HepG2 (cell line): ENCODE measurements at regions not wholly inside any gene's neighbourhood (a gene's known extent, or its start where the extent isn't known, plus 50 kb on each side); places are given as distances from the start of the nearest gene placed in this dataset.
A peak's percentile ranks its signal among the peaks of the same experiment; 100 is the strongest.

Source experiments
- AGO2 ChIP-seq: fragments of 200-400 bp; formaldehyde crosslinking; optimal IDR thresholded peaks from 2 replicates; pipeline ENCODE3; 2017; ENCODE audit warnings: mild to moderate bottlenecking, low read depth, low read length, moderate library complexity
- ATRX ChIP-seq: sonication (generic); formaldehyde crosslinking; IDR thresholded peaks from 2 replicates; pipeline ENCODE4 v1.4.0; 2020; ENCODE audit warnings: missing genetic modification reagents, borderline replicate concordance
- BHLHE40 ChIP-seq: IDR thresholded peaks from 2 replicates; pipeline ENCODE4 v1.6.1; 2011; ENCODE audit warnings: low read length, improper control_type of control experiment
- FOSL2 ChIP-seq: sonication (generic); formaldehyde crosslinking; IDR thresholded peaks from 2 replicates; pipeline ENCODE4 v1.4.0; 2020; ENCODE audit warnings: missing genetic modification reagents
- HNRNPK ChIP-seq: fragments of 200-400 bp; formaldehyde crosslinking; IDR thresholded peaks from 2 replicates; pipeline ENCODE4 v1.6.1; 2018; ENCODE audit warnings: low read length, low read depth, moderate library complexity, mild to moderate bottlenecking; ENCODE audit not compliant: poor library complexity, severe bottlenecking
- HOXA3 ChIP-seq: sonication (generic); formaldehyde crosslinking; IDR thresholded peaks from 2 replicates; pipeline ENCODE4 v1.5.0; 2020; ENCODE audit warnings: missing genetic modification reagents
- MED1 ChIP-seq: sonication (generic); formaldehyde crosslinking; IDR thresholded peaks from 2 replicates; pipeline ENCODE4 v1.4.0; 2020; ENCODE audit warnings: missing genetic modification reagents
- MTF2 ChIP-seq: sonication (generic); formaldehyde crosslinking; IDR thresholded peaks from 2 replicates; pipeline ENCODE4 v1.5.0; 2020; ENCODE audit warnings: missing genetic modification reagents, borderline replicate concordance
- NFYB ChIP-seq: sonication (generic); formaldehyde crosslinking; IDR thresholded peaks from 2 replicates; pipeline ENCODE4 v1.4.0; 2020; ENCODE audit warnings: missing genetic modification reagents
- PAXIP1 ChIP-seq: sonication (generic); formaldehyde crosslinking; conservative IDR thresholded peaks from 2 replicates; pipeline ENCODE4 v1.4.0; 2020; ENCODE audit warnings: mild to moderate bottlenecking, missing genetic modification reagents, moderate library complexity
- RBM39 ChIP-seq: fragments of 200-400 bp; formaldehyde crosslinking; IDR thresholded peaks from one replicate; pipeline ENCODE4 v1.6.1; 2018; ENCODE audit warnings: antibody characterized with exemption, mild to moderate bottlenecking, low read depth, low read length; ENCODE audit not compliant: poor library complexity, severe bottlenecking
- RCOR2 ChIP-seq: IDR thresholded peaks from 2 replicates; pipeline ENCODE4 v1.6.1; 2016; ENCODE audit warnings: missing biosample characterization, missing genetic modification reagents
- SP1 ChIP-seq, 2 experiments: fragments of 450-650 bp in 1 of 2; sonication (generic) in 1 of 2; formaldehyde crosslinking in 1 of 2; IDR thresholded peaks; 2 replicates each; pipeline versions ENCODE4 v1.4.0 to v1.6.1; 2016 to 2020; ENCODE audit warnings: missing genetic modification reagents in 1 of 2
- TCF7L2 ChIP-seq: IDR thresholded peaks from 2 replicates; pipeline ENCODE4 v1.6.1; 2011; ENCODE audit warnings: mild to moderate bottlenecking, low read depth, low read length, moderate library complexity
- TFDP2 ChIP-seq: sonication (generic); formaldehyde crosslinking; IDR thresholded peaks from 2 replicates; pipeline ENCODE4 v1.4.0; 2020; ENCODE audit warnings: missing genetic modification reagents
- ZNF101 ChIP-seq: sonication (generic); formaldehyde crosslinking; IDR thresholded peaks from 2 replicates; pipeline ENCODE4 v1.4.0; 2020; ENCODE audit warnings: mild to moderate bottlenecking, low read depth, missing genetic modification reagents, borderline replicate concordance
- ZNF317 ChIP-seq: sonication (generic); formaldehyde crosslinking; IDR thresholded peaks from 2 replicates; pipeline ENCODE4 v1.5.0; 2020; ENCODE audit warnings: mild to moderate bottlenecking, missing genetic modification reagents
- ZNF33A ChIP-seq: sonication (generic); formaldehyde crosslinking; IDR thresholded peaks from 2 replicates; pipeline ENCODE4 v1.5.1; 2020; ENCODE audit warnings: missing genetic modification reagents, mild to moderate bottlenecking, moderate library complexity, borderline replicate concordance
- ZNF431 ChIP-seq: sonication (generic); formaldehyde crosslinking; IDR thresholded peaks from 2 replicates; pipeline ENCODE4 v1.9.0; 2022; ENCODE audit warnings: missing genetic modification reagents, low read depth, mild to moderate bottlenecking, borderline replicate concordance
- ZNF546 ChIP-seq: sonication (generic); formaldehyde crosslinking; conservative IDR thresholded peaks from 2 replicates; pipeline ENCODE4 v1.8.1; 2023; ENCODE audit warnings: mild to moderate bottlenecking, missing genetic modification reagents
- ZNF549 ChIP-seq: sonication (generic); formaldehyde crosslinking; IDR thresholded peaks from 2 replicates; pipeline ENCODE4 v1.5.0; 2020; ENCODE audit warnings: missing genetic modification reagents
- ZNF570 ChIP-seq: sonication (generic); formaldehyde crosslinking; IDR thresholded peaks from 2 replicates; pipeline ENCODE4 v1.4.0; 2020; ENCODE audit warnings: mild to moderate bottlenecking, missing genetic modification reagents, borderline replicate concordance
- ZNF749 ChIP-seq: sonication (generic); formaldehyde crosslinking; IDR thresholded peaks from 2 replicates; pipeline ENCODE4 v1.8.0; 2022; ENCODE audit warnings: mild to moderate bottlenecking, missing genetic modification reagents, moderate library complexity, borderline replicate concordance

- TF ChIP-seq PAXIP1 (CRISPR knock-in tag) (peak; percentile 89), MTF2 (CRISPR knock-in tag) (no peak), ZNF549 (CRISPR knock-in tag) (no peak), NFYB (CRISPR knock-in tag) (no peak), ZNF749 (CRISPR knock-in tag) (no peak), FOSL2 (peak; percentile 73), ZNF570 (CRISPR knock-in tag) (no peak), RBM39 (no peak), BHLHE40 (no peak), HOXA3 (peak; percentile 86), SP1 (IDR thresholded peaks at IDR 0.05) (no peak), SP1 (CRISPR knock-in tag; IDR thresholded peaks at IDR 0.05) (no peak), ZNF546 (no peak), HNRNPK (no peak), RCOR2 (CRISPR knock-in tag) (0 out of 2 replicates have a peak, but pooled peaks have one; percentile 33), ATRX (CRISPR knock-in tag) (no peak), TCF7L2 (no peak), ZNF431 (CRISPR knock-in tag) (peak; percentile 68; the same call in 1 of the 2 replicates), AGO2 (no peak), MED1 (CRISPR knock-in tag) (peak; percentile 63), ZNF317 (no peak), TFDP2 (CRISPR knock-in tag) (no peak), ZNF33A (CRISPR knock-in tag) (no peak), ZNF101 (CRISPR knock-in tag) (no peak)
Observed at GRCh38 chr3:188021502-188022040, 132.4 kb upstream of the LPP start (continued).
